GM19372 (cell line): ENCODE measurements at regions not wholly inside any gene's neighbourhood (a gene's known extent, or its start where the extent isn't known, plus 50 kb on each side); places are given as distances from the start of the nearest gene placed in this dataset.
"Not testable (repeated sequence)": the region's sequence is repeated elsewhere in the genome, so short reads cannot be mapped to it uniquely, and the experiment has no call there.

ENCODE experiments used
- ATAC-seq: cut with Tn5 transposase; IDR thresholded peaks from one replicate; pipeline ENCODE4 v1.9.1; 2021; ENCODE audit warnings: mild to moderate bottlenecking, low read depth, moderate library complexity; ENCODE audit not compliant: unreplicated experiment

DNA sequence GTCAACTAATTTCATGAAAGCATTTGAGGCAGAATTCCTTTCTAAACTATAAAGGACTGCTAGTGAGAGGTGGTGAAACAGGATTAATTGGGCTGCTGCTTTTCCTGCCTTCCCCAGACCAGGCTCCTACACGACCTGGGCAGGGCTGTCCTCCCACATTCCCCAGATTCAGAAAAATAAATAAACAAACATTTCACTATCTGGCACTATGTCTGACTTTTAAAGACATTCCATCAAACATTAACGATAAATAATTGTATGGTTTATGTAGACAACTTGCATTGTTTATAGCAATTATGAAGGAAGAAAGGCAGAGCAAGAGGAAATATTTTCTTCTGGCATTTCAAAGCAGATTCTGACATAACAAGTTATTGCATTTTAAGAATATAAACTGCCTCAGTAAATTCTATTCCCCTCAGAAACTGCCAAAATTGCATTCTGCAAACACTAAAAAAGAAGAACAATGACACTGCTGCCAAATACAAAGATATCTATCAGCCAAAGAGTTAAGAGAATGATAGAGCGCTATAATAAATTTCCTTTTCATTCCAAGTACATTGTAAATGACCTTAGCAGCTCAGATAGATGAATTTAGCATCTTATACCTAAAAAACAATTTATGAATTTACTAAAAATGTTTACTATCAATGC, 214.7 kb upstream of the INTU start:
- no peak for ATAC-seq

GRCh38 chr4:127419431-127419830, 213.3 kb upstream of the INTU start:
- ATAC-seq: no peak

DNA sequence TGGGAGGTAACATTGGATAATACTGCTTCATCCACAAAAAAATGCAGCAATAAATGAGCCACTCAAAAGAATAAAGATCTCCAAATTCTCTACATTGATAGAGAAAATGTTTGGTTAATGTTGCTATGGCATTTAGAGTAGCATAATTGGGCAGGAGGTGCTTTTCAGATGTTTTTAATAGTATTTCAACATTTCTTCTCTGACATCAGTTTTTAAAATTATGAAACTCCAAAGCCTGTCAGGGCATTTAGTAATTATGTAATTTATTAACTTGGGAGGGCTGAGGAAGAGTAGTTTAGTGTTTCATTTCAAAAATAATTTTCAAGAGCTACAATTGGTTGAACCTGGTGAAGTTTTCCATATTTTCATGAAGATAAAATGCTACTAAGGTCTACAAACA, 211.3 kb upstream of the INTU start:
- ATAC-seq: no peak

- ATAC-seq: no peak
Observed at GRCh38 chr4:127425202-127425845, 207.4 kb upstream of the INTU start.

DNA sequence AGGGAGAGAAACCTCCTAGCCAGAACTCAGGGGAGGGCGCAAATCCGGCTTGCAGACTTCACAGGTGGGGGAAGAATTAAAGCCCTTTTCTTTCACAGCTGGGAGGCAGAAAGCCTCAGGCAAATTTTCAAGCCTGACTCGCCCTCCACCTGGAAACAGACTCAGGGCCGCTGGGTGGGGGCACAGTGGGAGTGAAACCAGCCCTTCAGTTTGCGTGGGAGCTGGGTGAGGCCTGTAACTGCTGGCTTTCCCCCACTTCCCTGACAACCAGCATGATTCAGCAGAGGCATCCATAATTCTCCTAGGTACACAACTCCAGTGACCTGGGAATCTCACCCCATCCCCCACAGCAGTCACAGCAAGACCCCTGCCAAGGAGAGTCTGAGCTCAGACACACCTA, 206.9 kb upstream of the INTU start:
- no peak for ATAC-seq

DNA sequence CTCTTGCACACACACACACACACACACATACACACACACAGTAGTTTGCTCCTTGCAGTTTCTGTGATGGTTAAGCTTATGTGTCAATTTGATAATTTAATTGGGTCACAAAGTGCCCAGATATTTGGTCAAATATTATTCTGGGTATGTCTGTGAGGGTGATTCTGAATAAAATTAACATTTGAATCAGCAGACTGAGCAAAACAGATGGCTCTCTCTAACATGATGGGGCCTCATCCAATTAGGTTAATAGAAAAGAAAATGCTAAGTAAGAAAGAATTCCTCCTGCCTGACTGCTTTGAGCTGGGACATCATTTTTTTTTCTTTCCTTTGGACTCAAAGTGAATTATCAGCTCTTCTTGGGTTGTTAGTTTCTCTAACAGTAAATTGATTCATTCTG, 191.2 kb upstream of the INTU start:
- no peak for ATAC-seq

DNA sequence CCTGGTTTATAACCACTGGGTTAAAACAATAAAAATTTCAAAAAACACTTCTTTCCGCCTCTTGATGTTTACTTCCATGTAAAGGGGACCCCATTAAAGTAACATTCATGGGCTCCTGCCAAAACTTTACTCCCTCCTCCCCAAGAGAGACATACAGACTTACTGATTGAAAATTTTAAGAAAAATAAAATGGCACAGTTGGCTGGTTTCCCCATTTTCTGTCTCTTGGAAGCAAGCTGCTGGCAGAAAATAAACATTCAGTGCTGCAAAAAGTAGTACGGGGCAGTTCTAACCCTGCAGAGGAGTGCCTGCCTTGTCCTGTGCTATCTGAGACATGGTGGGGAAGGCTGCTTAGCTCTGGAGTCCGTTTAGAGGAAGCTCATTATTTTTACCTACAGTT, 187.3 kb upstream of the INTU start:
- ATAC-seq: no peak

DNA sequence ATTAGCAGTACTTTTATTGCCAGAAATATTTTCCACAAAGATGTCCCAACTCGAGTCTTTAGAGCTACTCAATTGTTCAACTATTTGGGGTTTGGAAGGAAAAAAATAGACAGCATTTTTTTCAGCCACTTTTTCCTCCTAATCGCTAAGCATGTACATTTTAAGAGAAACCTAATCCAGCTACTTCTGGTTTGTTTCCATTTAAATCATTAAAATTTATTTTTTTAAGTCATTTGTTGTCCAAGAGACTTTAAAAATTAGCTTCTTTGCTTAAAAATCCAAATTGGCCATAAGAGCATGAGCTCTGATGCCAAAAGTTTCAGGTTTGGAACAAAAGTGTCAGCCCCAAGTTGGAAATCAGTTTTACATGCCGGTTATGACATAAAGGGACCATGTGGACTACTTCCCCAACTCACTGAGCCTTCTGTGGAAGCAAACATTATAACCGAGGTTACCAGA, 186.3 kb upstream of the INTU start:
- no peak for ATAC-seq

DNA sequence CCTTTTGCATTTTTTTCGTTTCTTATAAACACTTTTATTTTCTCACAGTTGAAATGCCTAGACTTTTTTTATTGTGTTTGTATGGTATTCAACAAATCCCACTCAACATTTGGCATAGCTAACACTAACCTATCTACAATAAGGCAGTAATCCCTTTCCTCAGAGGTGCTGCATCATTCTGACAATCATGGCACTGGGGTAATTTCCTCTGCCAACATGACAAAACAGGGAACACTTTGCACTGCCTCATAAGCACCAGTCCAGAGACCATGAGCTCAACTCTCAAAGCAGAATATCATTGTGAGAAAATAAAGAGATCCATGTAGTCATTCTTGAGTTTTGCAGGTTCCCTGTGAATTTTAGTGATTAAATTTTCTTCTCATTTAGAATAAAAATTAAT, 183.8 kb upstream of the INTU start:
- no peak for ATAC-seq

DNA sequence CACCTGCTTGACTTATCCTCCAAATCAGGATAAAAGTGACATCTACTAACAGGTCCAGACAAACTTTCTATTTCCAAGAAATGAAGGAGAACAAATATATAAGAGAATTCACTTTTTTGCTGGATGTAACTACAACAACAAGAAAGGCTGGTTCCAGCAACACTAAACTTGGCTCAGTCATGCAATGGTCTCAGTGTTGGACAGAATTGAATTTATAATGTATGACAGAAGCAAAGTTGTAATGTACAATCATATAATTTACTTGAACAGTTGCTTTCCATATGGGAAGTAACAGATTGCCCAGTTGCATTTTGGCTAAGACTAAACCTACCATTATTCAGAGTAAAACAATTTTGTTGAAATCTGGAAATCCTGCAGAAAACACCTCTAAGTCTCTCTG, 183.3 kb upstream of the INTU start:
- no peak for ATAC-seq

- ATAC-seq: no peak
Observed at GRCh38 chr4:127450276-127450675, 182.5 kb upstream of the INTU start.

GRCh38 chr4:127463883-127464282, 168.9 kb upstream of the INTU start:
- no peak for ATAC-seq

DNA sequence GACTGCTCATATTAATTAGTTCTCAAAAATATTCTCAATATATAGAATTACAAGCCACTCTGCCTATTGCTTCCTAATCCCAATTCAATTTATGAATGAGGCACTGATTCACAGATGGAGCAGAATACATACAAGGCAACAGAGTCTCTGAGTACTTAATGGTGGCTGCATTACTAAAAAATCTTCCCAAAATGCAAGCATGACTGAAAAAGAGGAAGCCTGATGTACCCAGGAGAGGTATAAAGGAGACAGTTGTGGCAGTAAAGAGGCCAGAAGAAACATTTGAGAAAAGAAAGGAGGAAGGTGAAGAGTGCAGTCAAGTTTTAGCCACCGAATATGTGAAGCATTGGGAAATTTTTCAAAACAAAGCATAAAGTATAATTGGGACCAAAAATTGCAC, 163.2 kb upstream of the INTU start:
- no peak for ATAC-seq

GRCh38 chr4:127469959-127470809, 162.6 kb upstream of the INTU start:
- no peak for ATAC-seq

DNA sequence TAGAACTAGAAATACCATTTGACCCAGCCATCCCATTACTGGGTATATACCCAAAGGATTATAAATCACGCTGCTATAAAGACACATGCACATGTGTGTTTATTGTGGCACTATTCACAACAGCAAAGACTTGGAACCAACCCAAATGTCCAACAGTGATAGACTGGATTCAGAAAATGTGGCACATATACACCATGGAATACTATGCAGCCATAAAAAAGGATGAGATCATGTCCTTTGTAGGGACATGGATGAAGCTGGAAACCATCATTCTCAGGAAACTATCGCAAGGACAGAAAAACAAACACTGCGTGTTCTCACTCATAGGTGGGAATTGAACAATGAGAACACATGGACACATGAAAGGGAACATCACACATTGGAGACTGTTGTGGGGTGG, 154.5 kb upstream of the INTU start:
- not testable (repeated sequence) for ATAC-seq

GRCh38 chr4:127479031-127479622, 153.6 kb upstream of the INTU start:
- no peak for ATAC-seq

GRCh38 chr4:127482049-127482448, 150.7 kb upstream of the INTU start:
- no peak for ATAC-seq

DNA sequence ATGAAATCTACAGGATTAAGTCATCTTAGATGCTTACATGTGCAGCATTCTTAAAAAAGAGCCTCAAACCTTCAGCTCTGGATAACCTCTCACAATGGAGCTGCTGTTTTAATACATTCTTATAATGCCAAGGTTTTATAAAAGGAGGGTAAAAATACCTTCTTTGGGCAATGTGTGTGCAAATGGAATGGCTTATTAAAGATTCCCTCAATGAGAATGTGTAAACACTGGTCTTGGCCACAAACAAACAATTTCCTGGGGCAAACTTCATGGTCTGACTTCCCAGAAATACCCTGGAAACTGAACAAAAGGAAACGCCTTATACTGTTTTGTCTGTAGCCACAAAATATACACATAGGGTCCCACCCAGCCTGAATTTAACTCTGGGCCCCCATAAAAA, 148.6 kb upstream of the INTU start:
- no peak for ATAC-seq

DNA sequence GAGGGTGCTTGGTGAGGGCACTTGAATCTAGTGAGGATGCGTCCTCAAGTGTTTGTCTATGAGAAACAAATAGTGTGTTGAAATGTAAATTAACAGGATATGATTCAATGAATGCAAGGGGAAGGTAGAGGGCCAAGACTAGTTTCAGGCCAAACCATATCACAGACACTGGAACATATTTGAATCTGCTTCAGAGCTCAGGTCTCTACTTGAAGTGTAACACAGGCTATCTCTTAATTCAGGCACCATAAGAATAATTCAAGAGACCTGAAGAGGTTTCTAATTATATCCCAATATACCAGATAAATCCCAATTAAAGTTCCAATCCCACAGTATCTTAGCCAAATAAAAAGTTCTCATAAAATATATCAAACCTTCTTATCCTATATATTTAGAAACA, 146.5 kb upstream of the INTU start:
- ATAC-seq: no peak

DNA sequence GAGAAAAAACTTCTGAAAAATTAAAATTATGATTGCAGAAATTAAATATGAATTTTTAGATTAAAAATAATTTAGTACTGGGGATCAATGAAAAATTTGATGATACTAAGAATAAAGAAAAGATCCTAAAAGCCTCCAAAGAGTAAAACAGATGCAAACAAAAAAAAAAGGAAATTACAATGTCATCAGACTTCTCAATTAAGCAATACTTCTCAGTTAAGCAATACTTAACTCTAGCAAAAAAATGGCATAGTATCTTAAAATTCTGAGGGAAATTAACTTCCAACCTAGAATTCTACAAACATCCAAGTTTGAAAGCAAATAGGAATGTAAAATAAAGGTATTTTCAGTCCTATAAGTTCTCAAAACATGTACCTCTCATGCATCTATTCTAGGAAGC, 141.2 kb upstream of the INTU start:
- ATAC-seq: no peak

DNA sequence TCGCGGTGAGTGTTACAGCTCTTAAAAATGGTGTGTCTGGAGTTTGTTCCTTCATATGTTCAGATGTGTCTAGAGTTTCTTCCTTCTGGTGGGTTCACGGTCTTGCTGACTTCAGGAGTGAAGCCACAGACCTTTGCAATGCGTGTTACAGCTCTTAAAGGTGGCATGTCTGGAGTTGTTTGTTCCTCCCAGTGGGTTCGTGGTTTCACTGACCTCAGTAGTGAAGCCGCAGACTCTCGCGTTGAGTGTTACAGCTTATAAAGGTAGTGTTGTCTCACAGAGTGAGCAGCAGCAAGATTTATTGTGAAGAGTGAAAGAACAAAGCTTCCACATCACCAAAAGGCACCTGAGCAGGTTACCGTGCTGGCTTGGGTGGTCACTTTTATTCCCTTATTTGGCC, 135.9 kb upstream of the INTU start:
- ATAC-seq: not testable (repeated sequence)
